ENCODE measurements at regions not wholly inside any gene's neighbourhood (a gene's known extent, or its start where the extent isn't known, plus 50 kb on each side); places are given as distances from the start of the nearest gene placed in this dataset.

GRCh38 chr12:126108247-126108646 is 1043.0 kb downstream of the AACS start:
- Histone ChIP-seq H3K27ac (peak overlapping the region; percentile 78), H3K9me3 (ENCODE audit: low read depth) (peaks cover 18% of the 10 kb centered on the region), H3K4me2 (peak overlapping the region; percentile 28), H3K79me2 (ENCODE audit: low read depth) (no peaks in the 10 kb centered on the region), H3K9ac (no peak overlapping the region), H3K4me3 (no peak overlapping the region), H3K27me3 (no peaks in the 10 kb centered on the region), H4K20me1 (ENCODE audit: low read depth) (no peaks in the 10 kb centered on the region), H3K4me1 (peaks cover 27% of the 10 kb centered on the region), H3F3A (ENCODE audit: low read depth) (peaks cover 32% of the 10 kb centered on the region), H2AFZ (replicated peaks) (no peak overlapping the region), H3K36me3 (no peaks in the 10 kb centered on the region)
- H3K27ac Mint-ChIP-seq, result no peak overlapping the region
- peaks cover 27% of the 10 kb centered on the region for H3K4me1 Mint-ChIP-seq
- peaks cover 14% of the 10 kb centered on the region for H3K9me3 Mint-ChIP-seq
- DNase-seq (ENCODE audit: low spot score), result peak; percentile 83
- H3K4me3 Mint-ChIP-seq, result no peak overlapping the region
- no peak for TF ChIP-seq EZH2 (IDR thresholded peaks at IDR 0.05)
- peak; percentile 68 for TF ChIP-seq EZH2phosphoT487 (IDR thresholded peaks at IDR 0.05)
- peaks cover 2% of the 10 kb centered on the region for H3K36me3 Mint-ChIP-seq
- peaks cover 7% of the 10 kb centered on the region for H3K27me3 Mint-ChIP-seq (ENCODE audit: insufficient read depth, low read depth)

DNA sequence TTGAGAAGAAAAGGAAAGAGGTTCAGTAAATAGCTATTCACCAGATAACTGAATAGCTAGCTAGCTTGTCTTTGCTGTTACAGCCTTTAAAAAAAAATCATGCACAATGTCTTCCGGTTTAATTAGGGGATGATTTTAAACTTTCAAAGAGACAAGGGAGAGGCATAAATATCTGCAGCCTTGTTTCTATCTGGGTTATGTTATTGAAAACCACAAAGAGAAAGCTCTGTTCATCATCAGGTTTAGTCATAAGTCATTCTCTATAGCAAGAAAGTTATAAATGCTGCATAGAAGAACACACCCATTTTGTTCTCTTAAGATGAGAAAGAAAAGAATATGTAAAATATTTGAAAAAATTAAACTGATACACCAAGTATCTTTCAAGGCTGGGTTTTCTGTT is 1046.9 kb downstream of the AACS start:
- H3K27me3 Mint-ChIP-seq (ENCODE audit: insufficient read depth, low read depth), result peaks cover 6% of the 10 kb centered on the region
- peaks cover 2% of the 10 kb centered on the region for H3K36me3 Mint-ChIP-seq
- H3K79me2 ChIP-seq (ENCODE audit: low read depth), result no peaks in the 10 kb centered on the region
- H3K27me3 ChIP-seq, result no peaks in the 10 kb centered on the region
- no peak overlapping the region for H3K27ac ChIP-seq
- no peak overlapping the region for H3K27ac Mint-ChIP-seq
- H3K9me3 ChIP-seq (ENCODE audit: low read depth), result peaks cover 4% of the 10 kb centered on the region
- peaks cover 4% of the 10 kb centered on the region for H3K9me3 Mint-ChIP-seq
- no peak overlapping the region for H3K4me2 ChIP-seq
- TF ChIP-seq EZH2phosphoT487 (IDR thresholded peaks at IDR 0.05) (no peak), EZH2 (IDR thresholded peaks at IDR 0.05) (no peak), CTCF (IDR thresholded peaks at IDR 0.05) (no peak)
- peaks cover 20% of the 10 kb centered on the region for H3F3A ChIP-seq (ENCODE audit: low read depth)
- no peak overlapping the region for H3K9ac ChIP-seq
- no peak overlapping the region for H3K4me3 ChIP-seq
- H2AFZ ChIP-seq (replicated peaks), result no peak overlapping the region
- DNase-seq (ENCODE audit: low spot score), result no peak
- H3K4me3 Mint-ChIP-seq, result no peak overlapping the region
- H3K4me1 ChIP-seq, result peaks cover 33% of the 10 kb centered on the region
- peaks cover 22% of the 10 kb centered on the region for H3K4me1 Mint-ChIP-seq
- H4K20me1 ChIP-seq (ENCODE audit: low read depth), result no peaks in the 10 kb centered on the region
- no peaks in the 10 kb centered on the region for H3K36me3 ChIP-seq

GRCh38 chr12:126112849-126113248 is 1047.6 kb downstream of the AACS start:
- H3K9me3 ChIP-seq (ENCODE audit: low read depth), result no peaks in the 10 kb centered on the region
- Mint-ChIP-seq H3K27ac (no peak overlapping the region), H3K36me3 (no peaks in the 10 kb centered on the region), H3K9me3 (no peaks in the 10 kb centered on the region), H3K27me3 (ENCODE audit: insufficient read depth, low read depth) (peaks cover 6% of the 10 kb centered on the region), H3K4me1 (peaks cover 16% of the 10 kb centered on the region), H3K4me3 (no peak overlapping the region)
- no peak overlapping the region for H3K4me3 ChIP-seq
- TF ChIP-seq EZH2phosphoT487 (IDR thresholded peaks at IDR 0.05) (no peak), CTCF (IDR thresholded peaks at IDR 0.05) (no peak), EZH2 (IDR thresholded peaks at IDR 0.05) (no peak)
- no peak overlapping the region for H3K27ac ChIP-seq
- H3F3A ChIP-seq (ENCODE audit: low read depth), result peaks cover 13% of the 10 kb centered on the region
- H3K4me1 ChIP-seq, result peaks cover 26% of the 10 kb centered on the region
- H3K27me3 ChIP-seq, result no peaks in the 10 kb centered on the region
- no peaks in the 10 kb centered on the region for H3K79me2 ChIP-seq (ENCODE audit: low read depth)
- DNase-seq (ENCODE audit: low spot score), result no peak
- H3K4me2 ChIP-seq, result no peak overlapping the region
- H3K36me3 ChIP-seq, result no peaks in the 10 kb centered on the region
- no peaks in the 10 kb centered on the region for H4K20me1 ChIP-seq (ENCODE audit: low read depth)
- H2AFZ ChIP-seq (replicated peaks), result no peak overlapping the region
- no peak overlapping the region for H3K9ac ChIP-seq

GRCh38 chr12:126114441-126114840 is 1049.2 kb downstream of the AACS start:
- Histone ChIP-seq H4K20me1 (ENCODE audit: low read depth) (no peaks in the 10 kb centered on the region), H3K27me3 (no peaks in the 10 kb centered on the region), H3K4me3 (no peak overlapping the region), H3F3A (ENCODE audit: low read depth) (no peaks in the 10 kb centered on the region), H3K36me3 (no peaks in the 10 kb centered on the region), H3K27ac (no peak overlapping the region), H3K9me3 (ENCODE audit: low read depth) (no peaks in the 10 kb centered on the region), H3K79me2 (ENCODE audit: low read depth) (no peaks in the 10 kb centered on the region), H3K4me1 (peaks cover 13% of the 10 kb centered on the region), H3K4me2 (no peak overlapping the region), H3K9ac (no peak overlapping the region), H2AFZ (replicated peaks) (no peak overlapping the region)
- H3K9me3 Mint-ChIP-seq, result no peaks in the 10 kb centered on the region
- peaks cover 3% of the 10 kb centered on the region for H3K4me1 Mint-ChIP-seq
- DNase-seq (ENCODE audit: low spot score), result no peak
- peaks cover 6% of the 10 kb centered on the region for H3K27me3 Mint-ChIP-seq (ENCODE audit: insufficient read depth, low read depth)
- TF ChIP-seq CTCF (IDR thresholded peaks at IDR 0.05) (no peak), EZH2 (IDR thresholded peaks at IDR 0.05) (no peak), EZH2phosphoT487 (IDR thresholded peaks at IDR 0.05) (no peak)
- H3K27ac Mint-ChIP-seq, result no peak overlapping the region
- no peak overlapping the region for H3K4me3 Mint-ChIP-seq
- no peaks in the 10 kb centered on the region for H3K36me3 Mint-ChIP-seq
